ENCODE measurements at regions not wholly inside any gene's neighbourhood (a gene's known extent, or its start where the extent isn't known, plus 50 kb on each side); places are given as distances from the start of the nearest gene placed in this dataset.

DNA sequence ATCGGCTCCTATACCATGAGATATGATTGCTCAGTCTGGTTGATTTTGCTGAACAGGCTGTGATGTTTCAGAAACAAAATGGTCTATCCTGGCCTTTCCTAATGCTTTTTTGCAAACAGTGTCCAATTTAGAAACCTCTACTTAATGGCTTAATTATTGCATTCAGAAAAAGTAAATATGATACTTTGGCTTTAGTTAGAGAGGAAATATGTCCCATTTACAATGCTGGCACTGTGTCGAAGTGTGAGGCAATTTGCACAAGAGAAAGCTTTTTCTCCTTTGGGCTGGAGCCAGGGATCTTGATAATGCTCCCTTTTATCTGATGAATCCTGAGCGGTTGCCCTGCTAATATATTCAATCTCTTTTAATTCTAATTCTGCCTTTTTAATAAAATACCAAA is 418.9 kb downstream of the EPHA4 start:
- no peak overlapping the region for H3K4me3 ChIP-seq (ENCODE audit: low read depth, low read length)
- TF ChIP-seq, protein P1, sequence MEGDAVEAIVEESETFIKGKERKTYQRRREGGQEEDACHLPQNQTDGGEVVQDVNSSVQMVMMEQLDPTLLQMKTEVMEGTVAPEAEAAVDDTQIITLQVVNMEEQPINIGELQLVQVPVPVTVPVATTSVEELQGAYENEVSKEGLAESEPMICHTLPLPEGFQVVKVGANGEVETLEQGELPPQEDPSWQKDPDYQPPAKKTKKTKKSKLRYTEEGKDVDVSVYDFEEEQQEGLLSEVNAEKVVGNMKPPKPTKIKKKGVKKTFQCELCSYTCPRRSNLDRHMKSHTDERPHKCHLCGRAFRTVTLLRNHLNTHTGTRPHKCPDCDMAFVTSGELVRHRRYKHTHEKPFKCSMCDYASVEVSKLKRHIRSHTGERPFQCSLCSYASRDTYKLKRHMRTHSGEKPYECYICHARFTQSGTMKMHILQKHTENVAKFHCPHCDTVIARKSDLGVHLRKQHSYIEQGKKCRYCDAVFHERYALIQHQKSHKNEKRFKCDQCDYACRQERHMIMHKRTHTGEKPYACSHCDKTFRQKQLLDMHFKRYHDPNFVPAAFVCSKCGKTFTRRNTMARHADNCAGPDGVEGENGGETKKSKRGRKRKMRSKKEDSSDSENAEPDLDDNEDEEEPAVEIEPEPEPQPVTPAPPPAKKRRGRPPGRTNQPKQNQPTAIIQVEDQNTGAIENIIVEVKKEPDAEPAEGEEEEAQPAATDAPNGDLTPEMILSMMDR (IDR thresholded peaks at IDR 0.05; ENCODE audit: borderline replicate concordance, insufficient read depth, low read depth, low read length) = no peak

- TF ChIP-seq, protein P1 (IDR thresholded peaks at IDR 0.05; ENCODE audit: borderline replicate concordance, insufficient read depth, low read depth, low read length) = no peak
- H3K4me3 ChIP-seq (ENCODE audit: low read depth, low read length) = no peak overlapping the region
Measured at GRCh38 chr2:221154176-221154575, 417.9 kb downstream of the EPHA4 start.

GRCh38 chr2:221156062-221156734 is 415.9 kb downstream of the EPHA4 start:
- no peak overlapping the region for H3K4me3 ChIP-seq (ENCODE audit: low read depth, low read length)
- TF ChIP-seq, protein P1 (IDR thresholded peaks at IDR 0.05; ENCODE audit: borderline replicate concordance, insufficient read depth, low read depth, low read length) = no peak

- H3K4me3 ChIP-seq (ENCODE audit: low read depth, low read length) = no peak overlapping the region
- TF ChIP-seq, protein P1 (IDR thresholded peaks at IDR 0.05; ENCODE audit: borderline replicate concordance, insufficient read depth, low read depth, low read length) = no peak
Measured at GRCh38 chr2:221161186-221161585, 410.9 kb downstream of the EPHA4 start.

DNA sequence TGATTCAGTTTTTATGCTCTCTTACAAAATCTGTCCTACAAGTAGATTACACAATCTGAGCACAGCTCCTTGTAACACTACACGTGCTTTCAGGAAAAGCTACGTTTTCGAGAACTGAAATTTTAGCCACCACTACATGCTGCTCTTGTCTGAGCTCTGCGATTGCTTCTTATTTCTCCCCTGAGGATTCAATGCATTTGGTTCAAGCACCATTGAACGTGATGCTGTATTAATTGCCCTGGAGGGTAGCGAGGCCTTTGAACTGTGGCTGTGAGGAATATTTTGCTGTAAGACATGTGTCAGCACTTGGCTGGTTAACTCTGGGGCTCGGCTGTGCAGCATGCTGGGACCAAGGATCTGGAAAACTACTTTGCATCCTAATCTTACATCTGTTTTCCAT is 405.8 kb downstream of the EPHA4 start:
- H3K4me3 ChIP-seq (ENCODE audit: low read depth, low read length) = no peak overlapping the region
- TF ChIP-seq, protein P1 (IDR thresholded peaks at IDR 0.05; ENCODE audit: borderline replicate concordance, insufficient read depth, low read depth, low read length) = no peak

DNA sequence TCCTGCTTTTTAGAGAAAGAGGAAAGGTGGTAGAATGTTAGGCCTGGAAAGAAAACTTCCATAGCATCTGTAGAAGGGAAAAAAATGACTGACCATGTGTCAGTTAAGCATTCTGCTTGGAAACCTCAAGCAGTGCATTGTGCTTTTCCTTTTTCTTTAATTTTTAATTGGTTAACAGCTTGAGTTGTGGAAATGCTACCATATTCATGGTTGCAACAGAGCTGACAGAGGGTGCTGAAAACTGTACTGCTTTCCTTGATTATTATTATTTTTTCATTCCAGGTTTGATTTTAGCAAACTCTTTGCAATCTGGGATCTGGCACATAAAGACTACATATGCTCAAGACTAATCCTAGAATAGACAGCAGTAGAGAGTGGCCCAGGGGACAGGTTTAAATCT is 404.5 kb downstream of the EPHA4 start:
- TF ChIP-seq, protein P1 (IDR thresholded peaks at IDR 0.05; ENCODE audit: borderline replicate concordance, insufficient read depth, low read depth, low read length) = no peak

DNA sequence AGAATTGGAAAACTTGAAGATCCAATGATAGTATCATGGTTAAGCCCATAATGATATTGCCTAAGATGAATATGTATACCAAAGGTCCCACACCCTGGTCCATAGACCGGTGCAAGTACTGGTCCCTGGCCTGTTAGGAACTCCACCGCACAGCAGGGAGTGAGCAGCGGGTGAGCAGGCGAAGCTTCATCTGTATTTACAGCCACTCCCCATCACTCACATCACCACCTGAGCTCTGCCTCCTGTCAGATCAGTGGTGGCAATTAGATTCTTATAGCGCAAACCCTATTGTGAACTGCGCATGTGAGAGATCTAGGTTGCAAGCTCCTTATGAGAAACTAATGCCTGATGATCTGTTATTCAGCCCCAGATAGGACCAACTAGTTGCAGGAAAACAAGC is 402.4 kb downstream of the EPHA4 start:
- TF ChIP-seq, protein P1 (IDR thresholded peaks at IDR 0.05; ENCODE audit: borderline replicate concordance, insufficient read depth, low read depth, low read length) = no peak
- H3K4me3 ChIP-seq (ENCODE audit: low read depth, low read length) = no peak overlapping the region

More for the DNA sequence above, 404.5 kb downstream of the EPHA4 start:
- H3K4me3 ChIP-seq (ENCODE audit: low read depth, low read length) = no peak overlapping the region

All from GM12875 (cell line).